Astrocyte (in vitro differentiated cells and primary cell): ENCODE measurements at regions not wholly inside any gene's neighbourhood (a gene's known extent, or its start where the extent isn't known, plus 50 kb on each side); places are given as distances from the start of the nearest gene placed in this dataset.
A peak's percentile ranks its signal among the peaks of the same experiment; 100 is the strongest.

ENCODE experiments used
- DNase-seq: peaks from one replicate; pipeline ENCODE4 v3.0.0-alpha.2; 2010; ENCODE audit warnings: low read depth
- FAIRE-seq: peaks from 2 replicates; lab custom pipeline; 2011; peaks lifted over from hg19 to GRCh38; lab: Jason Lieb, UNC
- H2AFZ ChIP-seq: 2 replicates; pipeline ENCODE4 v1.6.0; 2012; ENCODE audit warnings: low read depth, low read length, inconsistent platforms
- H3K27ac ChIP-seq: 2 replicates; pipeline ENCODE4 v1.5.1; 2011; ENCODE audit warnings: low read depth, low read length, inconsistent platforms
- H3K27me3 ChIP-seq: 2 replicates; pipeline ENCODE4 v1.6.0; 2011; ENCODE audit warnings: low read length, inconsistent platforms; ENCODE audit not compliant: insufficient read depth
- H3K36me3 ChIP-seq: 2 replicates; pipeline ENCODE4 v1.5.1; 2011; ENCODE audit warnings: low read length, inconsistent platforms; ENCODE audit not compliant: insufficient read depth
- H3K4me1 ChIP-seq: 2 replicates; pipeline ENCODE4 v1.5.1; 2011; ENCODE audit warnings: low read length, inconsistent platforms; ENCODE audit not compliant: insufficient read depth
- H3K4me2 ChIP-seq: 2 replicates; pipeline ENCODE4 v1.6.0; 2012; ENCODE audit warnings: low read length, inconsistent platforms
- H3K4me3 ChIP-seq: 2 replicates; pipeline ENCODE4 v1.5.1; 2011; ENCODE audit warnings: low read depth, mild to moderate bottlenecking, low read length, inconsistent platforms; ENCODE audit not compliant: insufficient read depth
- H3K79me2 ChIP-seq: 2 replicates; pipeline ENCODE4 v1.6.0; 2012; ENCODE audit warnings: mild to moderate bottlenecking, low read length, inconsistent platforms; ENCODE audit not compliant: insufficient read depth
- H3K9ac ChIP-seq: 2 replicates; pipeline ENCODE4 v1.6.0; 2012; ENCODE audit warnings: mild to moderate bottlenecking, low read length, inconsistent platforms
- H3K9me3 ChIP-seq: 2 replicates; pipeline ENCODE4 v1.5.1; 2012; ENCODE audit warnings: low read depth, mild to moderate bottlenecking, low read length, inconsistent platforms; ENCODE audit not compliant: insufficient read depth
- H4K20me1 ChIP-seq: 2 replicates; pipeline ENCODE4 v1.6.0; 2012; ENCODE audit warnings: low read length, inconsistent platforms; ENCODE audit not compliant: insufficient read depth
- H3K27ac Mint-ChIP-seq: one replicate; pipeline ENCODE4 v1.8.0; 2021; ENCODE audit warnings: mild to moderate bottlenecking, mixed read lengths; ENCODE audit not compliant: unreplicated experiment
- H3K27me3 Mint-ChIP-seq: one replicate; pipeline ENCODE4 v1.8.0; 2021; ENCODE audit warnings: low read depth, mixed read lengths; ENCODE audit not compliant: unreplicated experiment
- H3K36me3 Mint-ChIP-seq: one replicate; pipeline ENCODE4 v1.8.0; 2021; ENCODE audit warnings: low read depth, mixed read lengths; ENCODE audit not compliant: unreplicated experiment
- H3K4me1 Mint-ChIP-seq: one replicate; pipeline ENCODE4 v1.8.0; 2021; ENCODE audit warnings: low read depth, mixed read lengths; ENCODE audit not compliant: unreplicated experiment
- H3K4me3 Mint-ChIP-seq: one replicate; pipeline ENCODE4 v1.8.0; 2021; ENCODE audit warnings: mild to moderate bottlenecking, moderate library complexity, mixed read lengths; ENCODE audit not compliant: unreplicated experiment
- H3K9me3 Mint-ChIP-seq: one replicate; pipeline ENCODE4 v1.8.0; 2021; ENCODE audit warnings: mild to moderate bottlenecking, mixed read lengths; ENCODE audit not compliant: unreplicated experiment
- EZH2 ChIP-seq: IDR thresholded peaks from 2 replicates; pipeline ENCODE4 v1.6.1; 2012; ENCODE audit warnings: mild to moderate bottlenecking, low read length, inconsistent platforms; ENCODE audit not compliant: insufficient read depth
- TF ChIP-seq, protein P1 (sequence below): IDR thresholded peaks from 2 replicates; pipeline ENCODE4 v1.5.1; 2011; ENCODE audit warnings: low read depth, mild to moderate bottlenecking, inconsistent platforms, low read length, moderate library complexity; ENCODE audit not compliant: insufficient read depth

DNA sequence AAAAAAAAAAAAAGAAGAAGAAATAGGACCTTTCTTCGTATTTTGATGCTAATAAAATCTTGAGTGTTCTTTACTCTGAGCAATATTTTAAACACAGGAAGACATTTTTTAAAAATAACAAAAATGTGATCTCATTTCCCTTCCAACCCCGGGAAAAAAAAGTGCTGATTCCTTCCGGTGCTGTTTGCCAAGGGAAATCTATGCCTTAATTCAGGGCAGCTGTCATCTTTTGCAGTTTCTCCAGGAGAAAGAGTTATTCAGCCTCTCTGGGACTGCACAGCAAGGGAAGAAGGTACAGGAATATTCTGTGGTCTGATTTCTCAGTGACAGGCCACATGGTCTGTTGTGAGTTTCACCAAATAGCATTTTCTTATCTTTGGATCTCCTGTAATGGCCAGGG, 291.9 kb upstream of the IRX1 start:
- no peak overlapping the region for H3K27ac Mint-ChIP-seq

DNA sequence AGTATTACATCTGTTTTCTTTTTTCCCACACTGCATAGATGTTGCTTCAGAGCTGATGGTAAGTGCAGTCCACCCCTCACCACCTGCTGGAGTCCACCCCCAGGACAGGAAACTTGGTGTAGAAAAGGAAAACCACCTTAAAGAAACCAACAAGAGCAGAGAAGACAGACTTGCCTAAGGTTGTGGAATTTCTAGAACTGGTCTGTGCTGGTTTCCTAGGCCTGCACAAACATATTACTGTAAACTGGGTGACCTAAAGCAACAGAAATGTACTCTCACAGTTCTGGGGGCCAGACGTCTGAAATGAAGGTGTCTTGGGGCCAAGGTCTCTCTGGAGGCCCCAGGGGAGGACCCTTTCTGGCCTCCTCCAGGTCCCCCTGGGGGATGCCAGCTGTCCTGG, 293.4 kb upstream of the IRX1 start:
- no peak overlapping the region for H3K27ac ChIP-seq

More for the DNA sequence above, 291.9 kb upstream of the IRX1 start:
- no peaks in the 10 kb centered on the region for H3K36me3 ChIP-seq
- peaks cover 18% of the 10 kb centered on the region for H3K4me1 Mint-ChIP-seq
- no peak overlapping the region for H3K4me3 ChIP-seq
- H3K9me3 Mint-ChIP-seq: peaks cover 3% of the 10 kb centered on the region
- H3K9ac ChIP-seq: no peak overlapping the region
- no peaks in the 10 kb centered on the region for H3K9me3 ChIP-seq
- peaks cover 2% of the 10 kb centered on the region for H3K4me1 ChIP-seq
- DNase-seq (no peak), FAIRE-seq (no peak)
- no peak overlapping the region for H3K27ac ChIP-seq
- H2AFZ ChIP-seq: no peak overlapping the region
- no peak overlapping the region for H3K4me2 ChIP-seq
- H3K36me3 Mint-ChIP-seq: peaks cover 2% of the 10 kb centered on the region
- no peaks in the 10 kb centered on the region for H3K27me3 ChIP-seq
- H3K27me3 Mint-ChIP-seq: peaks cover 11% of the 10 kb centered on the region
- H3K79me2 ChIP-seq: no peaks in the 10 kb centered on the region
- H3K4me3 Mint-ChIP-seq: no peak overlapping the region
- no peaks in the 10 kb centered on the region for H4K20me1 ChIP-seq
- TF ChIP-seq, protein P1, sequence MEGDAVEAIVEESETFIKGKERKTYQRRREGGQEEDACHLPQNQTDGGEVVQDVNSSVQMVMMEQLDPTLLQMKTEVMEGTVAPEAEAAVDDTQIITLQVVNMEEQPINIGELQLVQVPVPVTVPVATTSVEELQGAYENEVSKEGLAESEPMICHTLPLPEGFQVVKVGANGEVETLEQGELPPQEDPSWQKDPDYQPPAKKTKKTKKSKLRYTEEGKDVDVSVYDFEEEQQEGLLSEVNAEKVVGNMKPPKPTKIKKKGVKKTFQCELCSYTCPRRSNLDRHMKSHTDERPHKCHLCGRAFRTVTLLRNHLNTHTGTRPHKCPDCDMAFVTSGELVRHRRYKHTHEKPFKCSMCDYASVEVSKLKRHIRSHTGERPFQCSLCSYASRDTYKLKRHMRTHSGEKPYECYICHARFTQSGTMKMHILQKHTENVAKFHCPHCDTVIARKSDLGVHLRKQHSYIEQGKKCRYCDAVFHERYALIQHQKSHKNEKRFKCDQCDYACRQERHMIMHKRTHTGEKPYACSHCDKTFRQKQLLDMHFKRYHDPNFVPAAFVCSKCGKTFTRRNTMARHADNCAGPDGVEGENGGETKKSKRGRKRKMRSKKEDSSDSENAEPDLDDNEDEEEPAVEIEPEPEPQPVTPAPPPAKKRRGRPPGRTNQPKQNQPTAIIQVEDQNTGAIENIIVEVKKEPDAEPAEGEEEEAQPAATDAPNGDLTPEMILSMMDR: no peak
- no peak for TF ChIP-seq EZH2

DNA sequence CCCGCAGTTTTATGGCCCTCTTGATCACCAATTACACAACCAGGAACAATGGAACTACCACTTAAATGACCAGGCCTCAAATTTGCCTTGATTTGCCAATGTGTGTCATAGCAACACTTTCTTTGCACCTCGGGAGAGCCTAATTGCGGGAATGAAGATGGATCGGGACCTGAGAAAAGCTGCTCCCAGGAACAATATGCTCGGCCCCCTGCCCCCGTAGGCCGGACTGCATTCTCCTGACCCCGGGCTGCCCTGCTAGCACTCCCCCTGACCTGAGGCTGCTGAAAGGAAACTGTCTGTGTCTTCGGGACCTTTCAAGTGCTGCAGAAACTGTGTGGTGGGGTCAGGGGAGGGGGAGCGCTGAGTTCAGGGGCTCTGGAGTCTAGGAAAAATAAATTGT, 294.3 kb upstream of the IRX1 start:
- Histone ChIP-seq H3K27ac (no peak overlapping the region), H3K4me2 (no peak overlapping the region), H3K4me1 (peaks cover 2% of the 10 kb centered on the region), H4K20me1 (no peaks in the 10 kb centered on the region), H3K4me3 (no peak overlapping the region), H3K36me3 (no peaks in the 10 kb centered on the region), H3K27me3 (no peaks in the 10 kb centered on the region), H3K9me3 (no peaks in the 10 kb centered on the region), H3K9ac (no peak overlapping the region), H2AFZ (no peak overlapping the region), H3K79me2 (no peaks in the 10 kb centered on the region)
- Mint-ChIP-seq H3K36me3 (peaks cover 2% of the 10 kb centered on the region), H3K4me1 (peaks cover 18% of the 10 kb centered on the region), H3K27me3 (peaks cover 12% of the 10 kb centered on the region), H3K4me3 (no peak overlapping the region), H3K27ac (no peak overlapping the region), H3K9me3 (peaks cover 3% of the 10 kb centered on the region)
- no peak for DNase-seq
- FAIRE-seq: no peak
- TF ChIP-seq EZH2: no peak
- TF ChIP-seq, protein P1: no peak

More for the DNA sequence above, 293.4 kb upstream of the IRX1 start:
- H3K4me3 ChIP-seq: no peak overlapping the region
- no peaks in the 10 kb centered on the region for H3K9me3 ChIP-seq
- TF ChIP-seq, protein P1: no peak
- no peak for TF ChIP-seq EZH2
- no peaks in the 10 kb centered on the region for H3K27me3 ChIP-seq
- H3K4me1 ChIP-seq: peaks cover 2% of the 10 kb centered on the region
- peak overlapping the region; percentile 41 for H3K27ac Mint-ChIP-seq
- H3K9me3 Mint-ChIP-seq: peaks cover 3% of the 10 kb centered on the region
- H3K4me1 Mint-ChIP-seq: peaks cover 18% of the 10 kb centered on the region
- H3K4me2 ChIP-seq: no peak overlapping the region
- no peak overlapping the region for H3K9ac ChIP-seq
- H3K36me3 ChIP-seq: no peaks in the 10 kb centered on the region
- no peak for FAIRE-seq
- H2AFZ ChIP-seq: no peak overlapping the region
- H3K36me3 Mint-ChIP-seq: peaks cover 2% of the 10 kb centered on the region
- no peaks in the 10 kb centered on the region for H3K79me2 ChIP-seq
- H4K20me1 ChIP-seq: no peaks in the 10 kb centered on the region
- no peak for DNase-seq
- peaks cover 10% of the 10 kb centered on the region for H3K27me3 Mint-ChIP-seq
- no peak overlapping the region for H3K4me3 Mint-ChIP-seq
